MM.1S (cell line): ENCODE measurements at regions not wholly inside any gene's neighbourhood (a gene's known extent, or its start where the extent isn't known, plus 50 kb on each side); places are given as distances from the start of the nearest gene placed in this dataset.

ENCODE experiments used
- DNase-seq: peaks from one replicate; pipeline ENCODE4 v3.0.0-alpha.2; 2015
- H2AFZ ChIP-seq: fragments of 300-600 bp; sonication (generic); 2 replicates; pipeline ENCODE4 v1.6.0; 2016; ENCODE audit warnings: antibody characterized with exemption, low read length
- H3F3A ChIP-seq: fragments of 300-600 bp; sonication (generic); 2 replicates; pipeline ENCODE4 v1.6.1; 2016; ENCODE audit warnings: mild to moderate bottlenecking, antibody characterized with exemption, low read length, moderate library complexity, mixed read lengths; ENCODE audit not compliant: insufficient read depth
- H3K27ac ChIP-seq: fragments of 300-600 bp; sonication (generic); 2 replicates; pipeline ENCODE4 v1.5.1; 2016; ENCODE audit warnings: mild to moderate bottlenecking, low read length
- H3K27me3 ChIP-seq: fragments of 300-600 bp; sonication (generic); replicated peaks from 2 replicates; pipeline ENCODE4 v1.6.0; 2016; ENCODE audit warnings: low read length; ENCODE audit not compliant: insufficient read depth
- H3K36me3 ChIP-seq: fragments of 300-600 bp; sonication (generic); replicated peaks from 2 replicates; pipeline ENCODE4 v1.6.1; 2016; ENCODE audit warnings: mild to moderate bottlenecking, low read length, mixed read lengths; ENCODE audit not compliant: insufficient read depth
- H3K4me1 ChIP-seq: fragments of 300-600 bp; sonication (generic); 2 replicates; pipeline ENCODE4 v1.6.1; 2016; ENCODE audit warnings: low read length, mixed read lengths
- H3K4me2 ChIP-seq: fragments of 300-600 bp; sonication (generic); 2 replicates; pipeline ENCODE4 v1.6.0; 2016; ENCODE audit warnings: low read depth, low read length
- H3K4me3 ChIP-seq: fragments of 300-600 bp; sonication (generic); 2 replicates; pipeline ENCODE4 v1.5.1; 2016; ENCODE audit warnings: low read length, mixed read lengths
- H3K79me2 ChIP-seq: fragments of 300-600 bp; sonication (generic); 2 replicates; pipeline ENCODE4 v1.6.1; 2016; ENCODE audit warnings: mixed run types, low read length, mixed read lengths
- H3K9ac ChIP-seq: fragments of 300-600 bp; sonication (generic); 2 replicates; pipeline ENCODE4 v1.6.1; 2016; ENCODE audit warnings: low read length, mixed read lengths
- H3K9me2 ChIP-seq: fragments of 300-600 bp; sonication (generic); replicated peaks from 2 replicates; pipeline ENCODE4 v1.6.1; 2016; ENCODE audit warnings: mild to moderate bottlenecking, low read length, mixed read lengths; ENCODE audit not compliant: insufficient read depth
- H3K9me3 ChIP-seq: fragments of 300-600 bp; sonication (generic); replicated peaks from 2 replicates; pipeline ENCODE4 v1.6.1; 2016; ENCODE audit warnings: mild to moderate bottlenecking, low read length, mixed read lengths; ENCODE audit not compliant: insufficient read depth
- H4K20me1 ChIP-seq: fragments of 300-600 bp; sonication (generic); 2 replicates; pipeline ENCODE4 v1.6.1; 2016; ENCODE audit warnings: mild to moderate bottlenecking, low read length, moderate library complexity, mixed read lengths; ENCODE audit not compliant: insufficient read depth
- EZH2 ChIP-seq: fragments of 300-600 bp; sonication (generic); optimal IDR thresholded peaks from 2 replicates; pipeline ENCODE3; 2017; ENCODE audit warnings: low read depth, mild to moderate bottlenecking, antibody characterized with exemption, low read length, mixed read lengths
- EZH2phosphoT487 ChIP-seq: fragments of 300-600 bp; sonication (generic); IDR thresholded peaks from 2 replicates; pipeline ENCODE4 v1.6.1; 2018; ENCODE audit warnings: antibody characterized with exemption, low read length
- TF ChIP-seq, protein P1 (sequence below): fragments of 300-600 bp; sonication (generic); IDR thresholded peaks from 2 replicates; pipeline ENCODE4 v1.5.1; 2016; ENCODE audit warnings: antibody characterized with exemption, low read length, mixed read lengths

GRCh38 chr14:85316701-85317410, 213.1 kb upstream of the FLRT2 start:
- no peaks in the 10 kb centered on the region for H3K36me3 ChIP-seq
- TF ChIP-seq EZH2 (no peak), EZH2phosphoT487 (no peak)
- TF ChIP-seq, protein P1, sequence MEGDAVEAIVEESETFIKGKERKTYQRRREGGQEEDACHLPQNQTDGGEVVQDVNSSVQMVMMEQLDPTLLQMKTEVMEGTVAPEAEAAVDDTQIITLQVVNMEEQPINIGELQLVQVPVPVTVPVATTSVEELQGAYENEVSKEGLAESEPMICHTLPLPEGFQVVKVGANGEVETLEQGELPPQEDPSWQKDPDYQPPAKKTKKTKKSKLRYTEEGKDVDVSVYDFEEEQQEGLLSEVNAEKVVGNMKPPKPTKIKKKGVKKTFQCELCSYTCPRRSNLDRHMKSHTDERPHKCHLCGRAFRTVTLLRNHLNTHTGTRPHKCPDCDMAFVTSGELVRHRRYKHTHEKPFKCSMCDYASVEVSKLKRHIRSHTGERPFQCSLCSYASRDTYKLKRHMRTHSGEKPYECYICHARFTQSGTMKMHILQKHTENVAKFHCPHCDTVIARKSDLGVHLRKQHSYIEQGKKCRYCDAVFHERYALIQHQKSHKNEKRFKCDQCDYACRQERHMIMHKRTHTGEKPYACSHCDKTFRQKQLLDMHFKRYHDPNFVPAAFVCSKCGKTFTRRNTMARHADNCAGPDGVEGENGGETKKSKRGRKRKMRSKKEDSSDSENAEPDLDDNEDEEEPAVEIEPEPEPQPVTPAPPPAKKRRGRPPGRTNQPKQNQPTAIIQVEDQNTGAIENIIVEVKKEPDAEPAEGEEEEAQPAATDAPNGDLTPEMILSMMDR, result no peak
- no peaks in the 10 kb centered on the region for H3K9me2 ChIP-seq
- no peaks in the 10 kb centered on the region for H3K4me1 ChIP-seq
- H3K79me2 ChIP-seq, result no peaks in the 10 kb centered on the region
- H3F3A ChIP-seq, result no peaks in the 10 kb centered on the region
- no peak for DNase-seq
- no peak overlapping the region for H3K4me2 ChIP-seq
- H3K9ac ChIP-seq, result no peak overlapping the region
- H3K4me3 ChIP-seq, result no peak overlapping the region
- no peak overlapping the region for H2AFZ ChIP-seq
- H4K20me1 ChIP-seq, result no peaks in the 10 kb centered on the region
- no peak overlapping the region for H3K27ac ChIP-seq
- no peaks in the 10 kb centered on the region for H3K27me3 ChIP-seq
- no peaks in the 10 kb centered on the region for H3K9me3 ChIP-seq

DNA sequence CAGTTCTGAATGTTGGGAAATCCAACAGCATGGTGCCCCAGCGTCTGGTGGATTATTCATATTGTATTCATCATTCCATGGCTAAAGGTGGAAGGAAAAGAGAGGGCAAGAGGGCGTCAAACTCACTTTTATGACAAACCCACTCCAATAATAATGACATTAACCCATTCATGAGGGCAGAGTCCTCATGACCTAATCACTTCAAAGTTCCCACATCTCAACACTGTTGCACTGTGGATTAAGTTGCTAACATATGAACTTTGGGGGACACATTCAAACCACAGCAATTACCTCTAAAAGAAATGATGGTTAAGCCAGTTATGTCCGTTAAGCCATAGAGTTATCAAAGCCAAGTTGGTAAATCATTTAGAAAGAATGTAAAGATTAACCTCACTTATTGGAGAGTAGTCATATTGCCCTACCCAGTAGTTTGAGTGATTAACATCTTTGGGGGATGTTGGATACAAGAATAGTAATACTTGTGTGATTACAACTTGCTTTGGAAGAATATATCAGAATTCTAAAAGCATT, 212.4 kb upstream of the FLRT2 start:
- Histone ChIP-seq H3K4me1 (no peaks in the 10 kb centered on the region), H3F3A (no peaks in the 10 kb centered on the region), H3K9ac (no peak overlapping the region), H3K9me2 (no peaks in the 10 kb centered on the region), H3K4me3 (no peak overlapping the region), H3K4me2 (no peak overlapping the region), H3K9me3 (no peaks in the 10 kb centered on the region), H3K27ac (no peak overlapping the region), H4K20me1 (no peaks in the 10 kb centered on the region), H3K36me3 (no peaks in the 10 kb centered on the region), H3K27me3 (no peaks in the 10 kb centered on the region), H2AFZ (no peak overlapping the region), H3K79me2 (no peaks in the 10 kb centered on the region)
- no peak for DNase-seq
- TF ChIP-seq, protein P1, result no peak
- TF ChIP-seq EZH2, result no peak
- TF ChIP-seq EZH2phosphoT487, result no peak

DNA sequence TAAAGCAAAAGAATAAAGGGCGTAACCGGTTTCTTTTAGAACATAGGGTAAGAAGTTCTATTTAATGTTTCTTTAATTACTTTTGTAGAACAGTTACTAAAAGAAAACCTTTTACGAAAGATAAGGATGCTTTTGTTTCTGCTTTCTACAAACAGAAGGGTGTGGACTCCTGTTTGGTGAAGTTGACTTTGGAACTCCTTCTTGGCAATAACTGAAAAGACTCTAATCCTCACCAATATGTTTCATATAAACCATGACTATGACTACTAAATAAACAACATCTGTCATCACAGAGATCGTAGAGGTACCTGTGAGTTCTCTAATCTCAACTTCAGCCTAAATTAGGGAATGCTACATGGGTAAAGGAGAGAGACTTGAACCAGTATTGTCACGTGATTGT, 210.8 kb upstream of the FLRT2 start:
- no peak overlapping the region for H3K4me3 ChIP-seq
- no peak for TF ChIP-seq EZH2
- TF ChIP-seq EZH2phosphoT487, result no peak
- TF ChIP-seq, protein P1, result no peak
- DNase-seq, result no peak
- no peaks in the 10 kb centered on the region for H3K9me2 ChIP-seq
- no peaks in the 10 kb centered on the region for H4K20me1 ChIP-seq
- H3K9ac ChIP-seq, result no peak overlapping the region
- H3K79me2 ChIP-seq, result no peaks in the 10 kb centered on the region
- no peaks in the 10 kb centered on the region for H3K36me3 ChIP-seq
- no peaks in the 10 kb centered on the region for H3K27me3 ChIP-seq
- no peaks in the 10 kb centered on the region for H3K9me3 ChIP-seq
- no peaks in the 10 kb centered on the region for H3F3A ChIP-seq
- H2AFZ ChIP-seq, result no peak overlapping the region
- H3K4me2 ChIP-seq, result no peak overlapping the region
- no peak overlapping the region for H3K27ac ChIP-seq
- H3K4me1 ChIP-seq, result no peaks in the 10 kb centered on the region
